ENCODE measurements at regions not wholly inside any gene's neighbourhood (a gene's known extent, or its start where the extent isn't known, plus 50 kb on each side); places are given as distances from the start of the nearest gene placed in this dataset.

DNA sequence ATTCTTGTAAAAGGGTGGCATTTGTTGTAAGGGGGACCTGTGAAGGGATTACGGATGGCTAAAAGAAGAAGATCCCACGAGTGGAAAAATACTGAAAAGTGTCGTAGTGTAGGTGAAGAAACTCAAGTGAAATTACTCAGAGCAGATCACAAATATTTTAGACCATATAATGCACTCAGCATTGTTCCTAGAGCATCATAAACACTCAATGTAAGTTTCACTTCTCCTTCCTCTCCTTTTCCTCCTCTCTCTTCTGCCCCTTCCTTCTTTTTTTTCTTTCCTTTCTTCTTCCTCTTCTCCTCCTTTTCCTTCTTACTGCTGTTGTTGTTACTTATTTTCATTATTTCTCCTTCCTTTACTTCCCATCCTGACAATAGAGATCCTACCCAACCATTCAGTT, 445.6 kb downstream of the ADAMTS20 start:
- TF ChIP-seq, protein P1, sequence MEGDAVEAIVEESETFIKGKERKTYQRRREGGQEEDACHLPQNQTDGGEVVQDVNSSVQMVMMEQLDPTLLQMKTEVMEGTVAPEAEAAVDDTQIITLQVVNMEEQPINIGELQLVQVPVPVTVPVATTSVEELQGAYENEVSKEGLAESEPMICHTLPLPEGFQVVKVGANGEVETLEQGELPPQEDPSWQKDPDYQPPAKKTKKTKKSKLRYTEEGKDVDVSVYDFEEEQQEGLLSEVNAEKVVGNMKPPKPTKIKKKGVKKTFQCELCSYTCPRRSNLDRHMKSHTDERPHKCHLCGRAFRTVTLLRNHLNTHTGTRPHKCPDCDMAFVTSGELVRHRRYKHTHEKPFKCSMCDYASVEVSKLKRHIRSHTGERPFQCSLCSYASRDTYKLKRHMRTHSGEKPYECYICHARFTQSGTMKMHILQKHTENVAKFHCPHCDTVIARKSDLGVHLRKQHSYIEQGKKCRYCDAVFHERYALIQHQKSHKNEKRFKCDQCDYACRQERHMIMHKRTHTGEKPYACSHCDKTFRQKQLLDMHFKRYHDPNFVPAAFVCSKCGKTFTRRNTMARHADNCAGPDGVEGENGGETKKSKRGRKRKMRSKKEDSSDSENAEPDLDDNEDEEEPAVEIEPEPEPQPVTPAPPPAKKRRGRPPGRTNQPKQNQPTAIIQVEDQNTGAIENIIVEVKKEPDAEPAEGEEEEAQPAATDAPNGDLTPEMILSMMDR (IDR thresholded peaks at IDR 0.05): no peak
- TF ChIP-seq POLR2A (IDR thresholded peaks at IDR 0.05) (no peak), POLR2AphosphoS5 (IDR thresholded peaks at IDR 0.05; ENCODE audit: insufficient read depth in 1 of 2, low read depth in 1 of 2) (no peak)

All from vagina (tissue), 2 donors.